ENCODE measurements at regions not wholly inside any gene's neighbourhood (a gene's known extent, or its start where the extent isn't known, plus 50 kb on each side); places are given as distances from the start of the nearest gene placed in this dataset.
"Not testable (repeated sequence)": the region's sequence is repeated elsewhere in the genome, so short reads cannot be mapped to it uniquely, and the experiment has no call there.

GRCh38 chr4:184950117-184950830 lies 68.0 kb upstream of the HELT start:
- DNase-seq: no peak

- no peak for DNase-seq
Measured at GRCh38 chr4:184950926-184951325, 67.4 kb upstream of the HELT start.

DNA sequence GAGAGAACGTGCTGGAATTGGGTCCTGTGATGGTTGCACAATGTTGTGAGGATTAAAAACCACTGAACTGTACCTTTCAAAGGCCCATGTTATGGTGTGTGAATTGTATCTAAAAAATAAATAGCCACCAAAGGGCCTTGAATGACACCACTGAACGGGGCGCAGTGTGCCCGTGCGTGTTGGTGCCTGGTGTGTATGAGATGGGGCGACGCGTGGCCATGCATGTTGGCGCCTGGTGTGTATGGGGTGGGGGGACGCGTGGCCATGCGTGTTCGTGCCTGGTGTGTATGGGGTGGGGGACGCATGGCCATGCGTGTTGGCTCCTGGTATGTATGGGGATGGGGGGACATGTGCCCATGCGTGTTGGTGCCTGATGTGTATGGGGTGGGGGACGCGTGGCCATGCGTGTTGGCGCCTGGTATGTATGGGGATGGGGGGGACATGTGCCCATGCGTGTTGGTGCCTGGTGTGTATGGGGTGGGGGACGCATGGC lies 66.6 kb upstream of the HELT start:
- no peak for DNase-seq

DNA sequence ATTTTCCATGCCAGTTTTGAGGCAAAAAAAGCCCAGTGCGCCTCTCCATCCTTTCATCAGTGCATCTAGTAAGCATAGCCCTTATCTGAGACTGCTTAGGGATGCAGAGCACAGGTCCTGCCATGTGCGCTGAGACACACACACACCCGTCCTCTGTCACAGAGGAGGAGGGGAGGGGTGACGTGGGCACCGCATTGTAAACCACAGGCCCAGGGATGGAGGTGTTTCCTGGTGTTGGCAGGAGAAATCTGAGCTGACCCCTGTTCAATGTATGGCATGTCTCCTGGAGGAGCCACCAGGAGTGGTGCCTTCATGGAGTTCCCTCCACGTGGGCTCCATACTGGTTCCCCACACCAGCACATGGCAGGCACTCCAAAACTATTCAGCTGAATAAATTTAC lies 65.8 kb upstream of the HELT start:
- no peak for DNase-seq

DNA sequence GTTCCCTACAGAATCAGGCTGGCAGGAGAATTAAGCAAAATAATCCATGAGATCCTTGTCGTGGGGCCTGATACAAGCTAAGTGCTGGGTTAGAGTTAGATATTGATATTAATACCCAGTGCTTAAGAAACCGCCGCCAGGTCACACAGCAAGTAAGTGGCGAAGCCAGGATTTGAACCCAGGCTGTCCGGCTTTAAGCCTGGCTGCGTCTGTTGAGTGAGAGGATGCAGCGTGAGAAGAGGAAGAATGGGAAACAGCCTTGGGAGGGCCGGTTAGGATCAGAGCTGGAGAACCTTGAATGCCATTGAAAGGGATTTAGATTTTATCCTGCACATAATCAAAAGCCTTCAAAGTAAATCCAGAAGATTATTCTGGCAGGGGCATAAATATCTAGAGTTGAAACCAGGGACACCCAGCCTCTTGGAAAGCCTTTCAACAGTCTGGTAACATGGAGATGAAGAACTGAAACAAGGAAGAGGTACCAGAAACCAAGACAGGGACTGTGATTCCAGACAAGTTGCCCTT lies 64.8 kb upstream of the HELT start:
- DNase-seq: no peak

DNA sequence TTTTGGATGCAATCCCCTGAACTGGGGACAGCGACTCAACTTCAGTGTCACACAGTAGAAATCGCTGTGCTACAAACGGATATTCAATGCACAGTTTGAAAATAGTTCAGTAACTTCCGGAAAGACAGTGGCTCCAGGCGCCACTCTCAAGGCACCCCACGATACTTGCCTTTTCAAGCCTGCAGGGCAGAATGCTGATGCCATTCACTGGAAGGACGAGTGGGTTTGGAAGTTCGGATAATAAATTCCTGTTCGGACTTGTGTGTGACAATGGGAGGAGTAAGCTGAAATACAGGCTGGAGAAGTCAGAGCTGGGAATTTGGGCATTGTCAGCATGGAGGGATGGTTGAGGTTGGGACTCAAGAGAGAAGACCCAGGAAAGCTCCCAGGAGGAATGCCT lies 64.3 kb upstream of the HELT start:
- DNase-seq: no peak

- no peak for DNase-seq
Measured at GRCh38 chr4:184954482-184954881, 63.8 kb upstream of the HELT start.

GRCh38 chr4:184955116-184955515 lies 63.2 kb upstream of the HELT start:
- DNase-seq: no peak

DNA sequence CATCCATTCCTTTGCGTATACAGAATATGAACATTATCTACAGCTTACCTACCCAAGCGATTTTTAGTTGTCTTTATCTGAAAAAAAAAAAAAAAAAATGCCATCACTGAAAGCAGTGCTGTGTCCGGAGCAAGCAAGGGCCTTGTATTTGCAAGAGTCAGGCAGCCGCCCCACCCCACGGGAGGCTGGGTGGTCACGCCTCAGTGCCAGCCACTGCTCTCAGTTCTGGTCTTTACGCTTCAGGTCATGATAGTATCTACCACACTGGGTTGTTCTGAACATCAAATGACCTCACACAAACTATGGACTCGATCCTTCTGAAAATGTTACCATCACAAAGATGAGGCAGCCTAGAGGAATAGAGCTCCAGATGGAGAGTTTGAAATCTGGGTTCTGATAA lies 62.7 kb upstream of the HELT start:
- peak in 1 of 3 experiments; percentile 2 for DNase-seq

GRCh38 chr4:184957446-184958115 lies 60.7 kb upstream of the HELT start:
- peak in 2 of 3 experiments; percentile 11 to 53 for DNase-seq

- peak in 2 of 3 experiments; percentile 75 to 96 for DNase-seq
Measured at GRCh38 chr4:184958127-184958922, 60.0 kb upstream of the HELT start.

GRCh38 chr4:184958923-184959210 lies 59.4 kb upstream of the HELT start:
- DNase-seq: no peak

DNA sequence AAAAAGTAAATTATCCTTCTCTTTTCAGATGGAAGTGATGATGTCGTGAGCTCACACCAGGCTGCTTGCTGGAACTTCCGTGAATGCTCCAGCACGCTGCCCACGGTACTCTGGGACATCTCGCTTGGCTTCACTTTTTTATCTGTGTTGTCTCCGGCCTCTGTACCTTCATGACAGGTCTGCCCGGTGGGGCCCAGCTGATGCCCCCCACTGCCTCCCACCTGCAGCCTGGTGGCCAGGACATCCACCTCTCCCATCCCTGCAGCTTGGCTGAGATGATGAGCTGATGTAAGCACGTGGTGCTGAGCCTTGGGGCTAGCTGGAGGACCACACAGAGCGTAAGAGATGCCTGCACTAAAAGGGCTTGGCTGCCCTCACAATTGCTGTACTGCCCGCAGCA lies 59.0 kb upstream of the HELT start:
- DNase-seq: no peak

DNA sequence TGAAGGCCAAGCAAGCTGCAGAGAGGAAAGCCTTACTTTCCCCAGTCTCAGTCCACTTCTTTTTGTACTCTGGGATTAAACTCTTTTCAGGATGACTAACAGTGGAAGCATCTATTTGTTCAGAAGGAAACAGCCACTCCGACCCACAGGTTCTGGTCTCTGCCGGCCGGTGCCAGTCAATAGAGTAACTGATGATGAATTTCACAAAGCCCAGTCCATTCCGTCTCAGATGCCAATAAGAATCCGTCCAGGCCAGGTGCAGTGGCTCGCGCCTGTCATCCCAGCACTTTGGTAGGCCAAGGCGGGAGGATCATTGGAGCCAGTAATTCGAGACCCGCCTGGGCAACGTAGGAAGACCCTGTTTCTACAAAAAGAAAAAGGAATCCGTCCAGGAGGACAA lies 58.5 kb upstream of the HELT start:
- DNase-seq: no peak

GRCh38 chr4:184960505-184960971 lies 57.8 kb upstream of the HELT start:
- DNase-seq: no peak

DNA sequence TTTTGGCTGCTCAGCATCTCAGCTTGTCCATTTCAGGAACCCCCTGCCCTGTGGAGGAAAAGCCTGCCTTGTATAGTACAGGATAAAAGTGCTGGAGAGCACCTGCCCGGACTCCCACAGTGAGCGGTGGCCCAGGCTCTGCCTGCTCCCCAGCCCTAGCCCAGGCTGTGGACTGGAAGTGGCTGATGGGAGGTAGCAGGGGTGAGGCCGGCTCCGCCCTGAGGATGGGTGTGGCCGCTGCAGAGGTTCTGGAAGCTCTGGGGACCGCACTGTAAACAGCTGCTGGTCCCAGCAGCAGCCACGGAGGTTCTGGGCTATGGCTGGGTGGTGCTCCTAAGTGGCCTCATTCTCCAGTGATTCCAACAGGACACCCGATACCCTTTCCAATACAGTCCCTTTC lies 56.6 kb upstream of the HELT start:
- DNase-seq: peak in 2 of 3 experiments; percentile 6 to 76

- DNase-seq: no peak
Measured at GRCh38 chr4:184962125-184962638, 56.1 kb upstream of the HELT start.

- DNase-seq: not testable (repeated sequence)
Measured at GRCh38 chr4:184965230-184966050, 52.9 kb upstream of the HELT start.

- not testable (repeated sequence) for DNase-seq
Measured at GRCh38 chr4:184966051-184966691, 52.1 kb upstream of the HELT start.

DNA sequence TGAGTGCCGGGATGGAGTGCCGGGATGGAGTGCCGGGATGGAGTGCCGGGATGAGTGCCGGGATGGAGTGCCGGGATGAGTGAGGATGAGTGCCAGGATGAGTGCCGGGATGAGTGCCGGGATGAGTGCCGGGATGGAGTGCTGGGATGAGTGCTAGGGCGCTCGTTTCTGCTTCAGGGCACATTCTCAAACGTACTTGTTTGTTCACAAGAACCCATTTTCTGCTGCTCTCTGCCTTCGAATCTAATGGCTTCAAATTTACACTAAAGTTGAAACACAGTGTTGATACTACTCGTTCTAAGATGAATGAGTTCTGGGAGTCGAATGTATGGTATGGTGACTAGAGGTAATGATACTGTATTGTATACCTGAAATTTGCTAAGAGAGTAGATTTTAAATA lies 50.6 kb upstream of the HELT start:
- not testable (repeated sequence) for DNase-seq

GRCh38 chr4:184968366-184968765 lies 49.9 kb upstream of the HELT start:
- DNase-seq: no peak
